Stimulated activated naive CD4-positive, alpha-beta T cell treated with Interleukin-2 at 50 U/mL for 16 hours (primary cell): ENCODE measurements at regions not wholly inside any gene's neighbourhood (a gene's known extent, or its start where the extent isn't known, plus 50 kb on each side); places are given as distances from the start of the nearest gene placed in this dataset.

Source experiments
- DNase-seq: peaks from one replicate; lab custom pipeline; 2025; lab: John Stamatoyannopoulos, UW

DNA sequence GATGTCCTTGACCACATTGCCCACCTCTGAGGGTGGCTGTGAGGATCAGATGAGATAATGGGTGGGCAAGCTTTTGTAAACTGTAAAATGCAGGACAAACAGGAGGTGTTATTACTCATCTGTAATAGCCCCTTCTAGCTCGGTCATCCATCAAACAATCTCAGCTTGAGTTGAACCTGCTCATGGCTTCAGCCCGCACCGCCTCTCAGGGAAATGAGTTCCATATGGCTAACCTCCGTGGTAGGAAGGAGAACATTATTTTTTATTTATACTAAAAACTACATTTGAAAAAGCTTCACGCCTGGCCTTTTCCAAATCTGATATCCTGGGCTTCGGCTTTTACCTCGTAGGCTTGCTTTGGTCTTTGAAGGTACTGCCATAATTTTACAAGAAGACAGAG lies 116.2 kb upstream of the USP24 start:
- DNase-seq, result no peak

DNA sequence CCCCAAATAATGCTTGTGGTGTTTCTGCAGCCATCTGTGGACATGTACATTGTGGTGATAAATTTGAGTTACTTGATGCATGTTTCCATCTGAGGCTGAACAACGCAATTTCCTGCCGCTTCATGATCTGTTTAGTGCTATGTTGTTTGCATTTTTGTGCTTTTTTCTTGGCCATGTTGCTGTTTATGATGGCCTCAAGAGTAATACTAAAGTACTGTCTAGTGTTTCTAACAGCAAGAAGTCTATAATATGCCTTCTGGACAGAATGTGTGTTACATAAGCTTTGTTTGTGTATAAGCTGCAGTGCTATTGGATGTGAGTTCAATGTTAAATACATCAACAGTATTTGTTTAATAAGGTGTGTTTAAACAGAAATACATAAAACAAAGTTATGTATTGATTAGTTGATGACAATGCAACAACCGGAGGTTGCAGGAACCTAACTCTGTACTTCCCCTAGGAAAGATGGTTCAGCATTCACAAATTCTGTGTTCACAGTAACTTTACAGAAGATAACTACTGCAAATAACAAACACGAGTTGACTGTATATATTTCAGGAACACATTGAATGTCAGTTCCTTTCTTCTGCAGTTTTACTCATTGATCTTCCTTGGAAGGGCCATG lies 114.8 kb upstream of the USP24 start:
- no peak for DNase-seq

DNA sequence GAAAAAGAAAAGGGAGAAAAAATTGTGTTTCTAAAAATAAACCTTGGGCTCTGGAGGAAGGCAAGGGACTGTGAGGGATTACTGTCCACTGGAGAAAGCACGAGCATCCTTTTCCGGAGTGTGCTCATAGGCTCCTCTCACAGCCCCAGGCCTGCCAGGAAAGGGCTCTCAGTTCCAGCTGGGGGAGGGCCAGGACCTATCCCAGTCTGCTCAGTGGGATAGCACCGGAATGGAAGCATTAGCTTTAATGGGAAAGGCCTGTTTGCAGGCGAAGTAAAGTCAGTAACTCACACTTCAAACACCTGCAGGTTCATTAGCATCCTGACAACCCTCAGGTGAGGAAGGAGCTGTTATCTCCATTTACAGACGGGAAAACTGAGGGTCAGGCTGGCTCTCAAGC lies 113.9 kb upstream of the USP24 start:
- DNase-seq, result no peak

DNA sequence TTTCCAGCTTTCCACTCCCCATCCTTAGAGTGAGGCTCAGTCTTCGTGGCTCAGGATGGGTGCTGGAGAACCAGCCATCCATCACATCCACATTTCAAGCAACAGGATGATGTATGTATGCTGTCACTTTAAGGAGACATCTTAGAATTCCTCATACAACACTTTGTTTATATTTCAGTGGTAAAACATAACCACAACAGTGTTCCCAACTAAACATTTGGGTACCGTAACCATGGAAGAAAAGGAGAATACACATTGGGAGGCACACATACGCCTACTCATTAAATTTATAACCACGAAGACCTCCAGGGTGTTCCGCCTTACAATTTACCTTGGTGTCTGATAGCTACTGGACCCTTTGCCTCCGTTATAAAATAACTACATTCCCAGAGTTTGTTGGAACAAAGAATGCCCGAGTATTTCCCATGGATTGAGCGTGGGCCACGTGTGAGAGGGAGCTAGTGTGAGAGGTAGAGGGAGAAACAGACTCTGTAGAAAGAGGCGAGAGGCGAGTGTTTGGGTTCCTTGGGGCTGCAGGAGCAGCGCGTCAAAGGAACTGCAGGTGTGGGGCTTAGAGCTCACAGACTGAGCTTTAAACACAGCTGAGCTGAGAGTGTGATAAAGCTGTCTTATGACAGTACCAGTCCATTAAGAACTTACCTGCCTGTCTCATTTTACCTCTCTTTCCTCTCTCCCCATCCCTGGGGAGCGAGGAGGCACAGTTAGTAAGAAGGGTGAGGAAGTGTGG lies 111.5 kb upstream of the USP24 start:
- no peak for DNase-seq

DNA sequence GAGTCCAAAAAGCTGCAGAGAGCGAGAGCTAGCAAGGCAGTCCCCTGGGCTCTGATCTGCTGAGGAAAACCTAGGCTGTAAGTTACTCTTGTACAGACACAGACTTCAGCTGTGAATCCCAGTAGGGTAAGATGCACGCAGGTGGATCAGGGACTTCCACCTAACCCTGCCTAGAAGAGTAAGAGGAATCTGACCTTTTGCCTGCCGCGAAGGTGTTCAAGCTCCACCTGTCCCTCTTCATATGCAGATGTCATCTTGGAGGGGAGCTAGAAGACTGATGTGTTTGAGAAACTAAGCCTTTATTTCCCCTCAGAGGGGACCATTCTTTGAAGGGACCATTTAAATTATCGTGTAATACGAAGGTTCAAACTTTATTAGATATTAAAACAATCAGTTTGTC lies 108.6 kb upstream of the USP24 start:
- DNase-seq, result no peak

DNA sequence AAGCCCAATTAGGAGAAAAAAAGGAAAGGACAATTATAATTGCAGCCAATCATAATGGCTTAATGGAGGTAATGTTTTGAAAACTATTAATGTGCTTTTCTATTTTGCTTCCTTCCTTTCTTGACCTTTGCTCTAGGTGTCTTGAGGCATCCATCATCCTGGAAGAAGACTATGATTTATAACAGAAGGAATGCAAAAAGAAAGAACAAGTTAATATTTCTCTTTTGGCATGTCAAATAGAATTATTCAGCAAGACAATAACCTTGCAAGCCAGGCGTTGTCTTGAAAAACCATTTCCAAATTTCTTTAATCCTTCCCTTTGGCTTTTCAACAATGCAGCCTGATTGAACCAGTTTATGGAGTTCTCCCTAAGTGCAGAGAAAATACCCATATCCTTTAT lies 107.7 kb upstream of the USP24 start:
- DNase-seq, result no peak

DNA sequence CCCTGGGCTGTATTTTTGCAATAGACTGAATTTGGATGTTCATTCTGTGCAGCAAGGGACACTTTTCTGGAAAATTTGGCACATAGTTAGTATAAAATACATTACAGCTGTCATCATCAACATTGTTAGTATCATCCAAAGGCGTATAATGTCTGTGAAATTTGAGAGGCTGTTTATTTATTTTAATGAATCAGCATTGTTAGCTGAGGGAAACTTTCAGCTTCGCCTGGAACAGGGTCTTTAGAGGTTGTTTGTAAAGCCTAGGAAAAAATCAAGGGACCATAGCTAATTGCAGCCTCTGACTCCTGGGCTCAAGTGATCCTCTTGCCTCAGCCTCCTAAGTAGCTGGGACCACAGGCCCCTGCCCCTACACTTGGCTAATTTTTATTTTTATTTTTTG lies 106.8 kb upstream of the USP24 start:
- DNase-seq, result no peak

DNA sequence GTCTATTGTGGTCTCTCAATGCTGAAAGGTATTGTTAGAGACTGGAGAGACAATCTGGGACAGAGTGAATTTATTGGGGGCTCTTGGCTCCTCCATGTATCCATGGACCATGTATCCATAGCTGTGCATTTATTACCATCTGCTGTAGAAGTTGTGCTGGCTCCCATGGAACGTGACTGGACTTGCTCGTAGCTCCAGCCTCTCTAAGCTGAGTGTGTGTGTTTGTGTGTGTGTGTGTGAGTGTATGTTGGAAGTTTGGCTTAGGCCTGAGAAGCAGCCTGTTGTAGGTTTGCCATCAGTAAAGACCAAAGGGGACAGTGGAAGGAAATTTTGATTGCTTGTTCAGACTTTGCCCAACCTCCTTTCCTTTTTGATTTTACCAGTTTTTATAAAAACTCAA lies 105.7 kb upstream of the USP24 start:
- no peak for DNase-seq

DNA sequence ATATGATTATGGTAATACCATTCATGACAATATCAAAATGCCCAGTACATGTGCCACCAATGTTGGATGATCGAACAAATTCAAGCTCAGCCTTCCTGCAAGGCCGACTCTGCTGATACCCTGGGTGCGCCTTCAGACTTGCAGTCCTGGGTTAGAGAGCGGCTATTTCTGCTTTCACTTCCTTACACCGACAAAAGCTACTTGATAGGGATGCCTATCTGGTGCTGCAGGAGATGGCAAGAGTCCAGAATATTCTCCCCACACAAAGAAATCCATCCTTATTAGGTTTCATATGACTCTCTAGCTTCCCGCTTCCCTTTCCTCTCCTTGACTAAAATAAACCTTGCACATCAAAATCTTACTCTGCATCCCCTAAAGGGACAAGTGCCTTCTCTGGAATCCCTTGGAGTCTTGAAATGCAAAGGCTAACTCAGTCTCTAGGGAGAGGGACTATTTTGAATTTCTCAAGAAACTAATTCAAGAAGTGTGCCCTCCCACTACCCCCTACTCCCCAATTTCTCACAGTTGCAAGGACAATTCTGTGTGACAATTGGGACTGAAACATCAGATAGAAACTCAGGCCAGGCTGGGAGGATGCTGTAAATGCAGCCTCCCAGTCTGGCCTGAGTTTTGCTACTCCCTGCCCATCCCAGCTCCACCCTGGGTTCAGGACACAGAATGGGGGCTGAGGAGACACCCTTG lies 103.1 kb upstream of the USP24 start:
- no peak for DNase-seq

DNA sequence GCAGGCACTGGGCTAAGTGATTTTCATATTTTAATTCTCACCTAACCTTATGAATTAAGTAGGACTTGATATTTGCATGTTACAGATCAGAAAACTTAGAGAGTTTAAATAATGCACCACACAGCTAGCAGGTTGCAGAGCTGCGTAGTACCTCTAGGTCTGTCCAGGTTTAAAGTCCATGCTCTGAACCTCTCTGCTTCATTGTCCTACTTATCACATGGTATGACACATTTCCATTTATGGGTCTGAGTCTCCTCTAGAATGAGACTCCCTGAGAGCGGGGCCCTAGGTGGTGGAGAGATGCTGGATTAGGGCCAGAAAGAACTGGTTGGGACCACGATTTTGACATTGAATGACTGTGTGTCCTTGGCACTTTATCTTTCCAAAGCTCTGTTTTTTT lies 102.5 kb upstream of the USP24 start:
- DNase-seq, result no peak

DNA sequence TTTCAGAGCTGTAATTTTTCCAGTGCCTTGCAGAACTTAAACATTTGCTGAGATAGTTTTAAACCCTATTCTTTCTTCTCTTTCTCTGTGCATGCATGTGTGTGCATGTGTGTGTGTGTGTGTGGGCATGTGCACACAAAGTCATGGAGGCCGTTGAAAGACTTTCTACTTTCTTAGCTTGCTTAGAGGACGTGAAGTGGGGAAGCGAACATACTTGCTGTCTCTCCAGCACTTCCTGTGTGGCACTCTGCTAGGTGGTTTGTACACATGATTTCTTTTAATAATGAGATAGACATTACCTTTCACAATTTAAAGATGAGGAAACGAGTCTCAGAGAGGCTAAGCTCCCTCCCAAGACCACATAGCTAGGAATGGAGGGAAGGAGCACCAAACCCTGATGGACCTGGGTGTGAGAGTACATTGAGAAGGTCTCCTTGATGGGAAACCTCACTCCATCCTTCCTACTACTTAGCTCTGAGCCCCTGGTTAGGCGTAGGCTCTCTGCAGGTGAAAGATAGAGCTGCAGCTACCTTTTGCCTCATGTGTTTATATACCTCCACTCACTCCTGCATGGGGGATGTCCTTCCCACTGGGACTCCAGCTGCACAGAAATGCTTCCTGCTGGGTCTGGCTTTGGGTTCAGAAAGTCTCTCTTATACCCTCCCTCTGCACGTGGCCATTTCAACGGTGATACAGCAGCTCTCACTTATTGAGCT lies 101.9 kb upstream of the USP24 start:
- DNase-seq, result no peak

DNA sequence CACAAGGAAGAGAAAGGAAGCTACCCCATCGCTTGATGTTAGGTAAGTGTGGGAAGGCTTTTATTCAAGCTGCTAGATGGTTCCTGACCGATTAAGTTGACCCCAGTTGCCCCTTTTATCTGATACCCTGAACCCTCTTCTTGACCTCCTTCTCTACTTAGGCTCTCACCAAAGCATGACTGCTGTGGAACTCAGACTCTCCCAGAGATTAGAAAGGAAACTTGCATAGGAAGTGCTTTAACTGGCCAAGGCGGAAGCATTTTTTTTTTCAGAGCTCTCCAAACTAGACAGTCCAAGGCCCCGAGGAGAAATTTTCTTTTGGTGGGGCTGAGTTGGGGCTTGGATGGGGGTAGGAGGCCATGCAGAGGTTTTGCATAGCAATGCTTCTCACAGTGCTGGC lies 101.3 kb upstream of the USP24 start:
- no peak for DNase-seq

DNA sequence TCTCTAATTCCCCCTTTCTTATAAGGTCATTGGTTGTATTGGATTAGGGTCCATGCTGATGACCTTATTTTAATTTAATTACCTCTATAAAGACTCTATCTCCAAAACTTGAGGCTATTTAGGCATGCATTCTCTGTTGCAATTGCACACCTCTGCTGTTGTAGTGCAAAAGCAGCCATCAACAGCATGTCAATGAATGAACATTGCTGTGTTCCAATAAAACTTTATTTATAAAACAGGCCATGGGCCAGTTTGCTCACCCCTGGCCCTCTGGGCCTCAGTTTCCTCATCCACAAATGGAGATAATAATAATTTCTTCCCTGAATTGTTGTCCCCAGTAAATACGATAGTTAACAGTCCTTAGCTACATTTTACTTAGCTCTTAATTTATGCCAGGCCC lies 100.4 kb upstream of the USP24 start:
- no peak for DNase-seq

DNA sequence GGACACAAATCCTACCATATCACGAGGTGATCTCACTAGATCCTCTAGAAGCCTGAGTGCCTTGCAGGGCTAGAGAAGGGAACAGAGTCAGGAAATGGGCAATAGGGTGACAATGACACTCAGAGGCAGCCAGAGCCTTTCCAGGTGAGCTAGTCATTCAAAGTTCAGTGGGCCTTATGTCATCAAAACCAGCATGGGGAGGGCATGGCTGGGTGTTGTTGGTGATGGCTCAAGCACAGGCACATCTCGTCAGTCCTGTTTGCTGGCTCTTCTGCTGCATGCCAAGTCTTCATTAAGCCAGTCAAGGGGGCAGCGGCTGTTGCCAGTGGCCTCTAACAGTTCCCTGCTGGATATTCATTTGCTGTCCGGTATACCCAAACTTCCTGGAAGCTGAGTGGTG lies 99.6 kb upstream of the USP24 start:
- no peak for DNase-seq

DNA sequence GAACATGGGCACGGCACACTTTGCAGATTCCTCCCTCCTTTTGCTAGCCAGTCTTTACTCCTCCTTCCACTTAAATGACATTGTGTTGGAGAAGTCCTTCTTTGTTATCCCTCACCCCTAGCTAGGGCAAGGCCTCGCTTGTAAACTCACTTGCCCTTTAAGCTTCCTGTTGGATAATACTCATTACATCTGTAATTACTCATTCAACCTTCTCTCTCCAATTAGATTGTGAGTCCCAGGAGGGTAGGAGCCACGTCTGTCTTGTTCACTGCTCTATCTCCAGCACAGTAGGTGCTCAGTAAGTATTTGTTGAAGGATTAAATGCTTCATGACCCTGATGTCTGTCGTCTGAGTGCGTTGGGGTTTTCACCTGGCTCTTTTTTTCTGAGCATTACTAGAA lies 98.7 kb upstream of the USP24 start:
- DNase-seq, result no peak

DNA sequence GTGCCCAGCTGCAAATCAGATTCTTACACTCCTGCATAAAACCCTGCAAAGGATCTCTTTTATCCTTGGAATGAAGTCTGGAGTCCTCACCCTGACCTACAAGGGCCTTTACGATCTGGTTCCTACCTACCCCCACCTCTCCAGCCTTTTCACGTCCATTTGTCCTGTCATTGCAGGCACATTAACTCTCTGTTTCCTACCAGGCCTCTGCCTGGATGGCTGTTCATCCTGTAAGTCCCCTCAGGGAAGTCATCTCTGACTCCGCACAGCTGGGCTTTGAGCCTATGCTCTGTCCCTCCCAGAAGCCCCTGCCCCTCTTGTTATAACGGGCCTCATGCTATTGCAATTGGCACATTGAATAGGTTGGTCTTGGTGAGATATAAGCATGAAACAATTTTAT lies 96.8 kb upstream of the USP24 start:
- no peak for DNase-seq

DNA sequence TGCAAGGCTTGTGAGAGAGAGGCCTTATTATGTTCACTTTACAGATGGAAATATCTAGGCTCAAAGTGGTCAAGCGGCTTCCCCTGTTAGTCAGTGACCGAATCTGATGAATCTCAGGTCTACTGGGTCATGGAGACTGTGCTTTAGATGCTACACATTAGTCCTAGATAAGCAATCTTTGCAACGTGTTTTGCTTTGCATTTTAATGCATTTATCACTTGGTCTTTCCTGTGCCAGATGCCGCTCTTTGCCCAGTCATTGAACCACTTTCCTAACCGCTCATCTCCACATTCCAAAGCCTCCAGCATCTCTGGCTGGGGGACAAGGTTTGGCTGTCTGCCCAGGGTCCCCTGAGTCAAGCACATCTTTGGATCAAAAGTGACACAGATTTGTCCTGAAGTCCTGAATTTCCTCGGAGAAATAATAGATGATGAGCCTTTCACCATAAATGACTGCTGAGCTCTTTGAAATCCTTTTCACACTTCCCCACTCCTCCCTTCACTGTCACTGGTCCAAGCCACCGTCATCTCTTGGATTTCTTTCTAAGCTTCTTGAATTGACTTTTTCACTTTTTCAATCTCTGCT lies 96.0 kb upstream of the USP24 start:
- DNase-seq, result no peak

DNA sequence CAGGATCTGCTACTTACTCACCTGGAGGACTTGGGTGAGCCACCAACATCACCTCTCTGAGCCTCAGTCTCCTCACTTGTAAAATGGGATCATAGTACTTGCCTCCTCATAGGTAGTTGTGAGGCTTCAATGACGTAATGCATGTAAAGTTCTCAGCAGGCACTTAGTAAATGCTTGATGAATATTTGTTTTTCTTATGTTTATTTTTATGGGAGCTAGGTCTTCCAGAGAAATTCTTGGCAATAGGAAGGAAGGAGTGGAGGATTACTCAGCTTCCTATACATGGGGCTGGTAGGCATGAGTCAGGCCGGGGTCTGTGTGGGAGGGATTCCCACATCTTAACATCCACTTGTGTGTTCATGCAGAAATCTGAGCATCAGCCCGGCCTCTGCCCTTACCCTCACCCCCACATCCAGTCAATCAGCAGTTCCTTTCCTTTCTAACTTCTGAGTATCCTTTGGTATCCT lies 95.4 kb upstream of the USP24 start:
- DNase-seq, result no peak

DNA sequence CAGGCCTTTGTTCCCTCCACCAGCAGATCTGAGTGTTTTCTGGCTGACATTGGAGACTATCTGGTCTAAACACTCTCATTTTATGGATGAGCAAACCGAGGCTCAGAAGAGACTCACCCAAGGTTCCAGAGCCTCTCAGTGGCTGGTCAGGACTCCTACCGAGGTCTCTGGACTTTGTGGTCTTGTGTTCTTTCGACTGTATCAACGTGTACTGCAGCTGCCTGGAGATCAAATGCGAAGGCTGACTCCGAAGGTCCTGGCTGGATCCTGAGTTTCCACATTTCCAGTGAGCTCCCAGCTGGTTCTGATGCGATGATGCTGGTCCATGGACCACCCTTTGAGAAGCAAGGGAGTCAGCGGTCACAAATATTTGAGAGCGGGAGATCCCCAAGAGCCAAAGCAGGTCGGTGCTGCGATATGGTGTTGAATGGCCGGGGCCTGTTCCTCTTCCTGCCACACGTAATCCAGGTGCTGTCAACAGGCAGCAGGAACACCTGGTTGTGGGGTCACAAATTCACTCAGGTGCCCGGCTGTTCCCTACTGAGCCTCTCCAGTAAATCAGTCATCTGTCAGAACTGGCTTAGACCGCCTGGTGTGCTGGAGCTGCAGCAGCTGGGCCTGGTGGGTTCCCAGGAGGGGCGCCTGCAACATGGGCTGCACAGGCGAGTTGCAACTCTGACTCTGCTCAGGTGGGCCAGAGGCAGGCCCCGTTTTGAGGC lies 94.8 kb upstream of the USP24 start:
- DNase-seq, result no peak

DNA sequence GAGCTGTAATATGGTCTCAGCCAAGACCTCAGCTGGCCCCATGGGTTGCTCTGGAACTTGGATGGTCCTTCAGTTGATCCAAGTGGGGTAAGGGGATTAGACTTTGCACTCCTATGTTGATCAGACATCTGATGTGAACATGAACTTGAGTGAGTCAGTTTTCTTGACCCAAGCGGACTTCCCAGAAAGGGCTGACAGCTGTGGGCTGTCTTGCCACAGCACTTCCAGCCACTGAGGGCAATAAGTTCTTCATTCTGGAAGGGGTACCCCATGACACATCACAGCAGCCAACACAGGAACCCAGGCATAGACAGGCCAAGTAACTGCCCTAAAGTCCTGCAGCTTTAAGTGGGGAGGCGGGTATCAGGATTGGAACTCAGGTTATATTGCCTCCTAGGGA lies 93.9 kb upstream of the USP24 start:
- no peak for DNase-seq

DNA sequence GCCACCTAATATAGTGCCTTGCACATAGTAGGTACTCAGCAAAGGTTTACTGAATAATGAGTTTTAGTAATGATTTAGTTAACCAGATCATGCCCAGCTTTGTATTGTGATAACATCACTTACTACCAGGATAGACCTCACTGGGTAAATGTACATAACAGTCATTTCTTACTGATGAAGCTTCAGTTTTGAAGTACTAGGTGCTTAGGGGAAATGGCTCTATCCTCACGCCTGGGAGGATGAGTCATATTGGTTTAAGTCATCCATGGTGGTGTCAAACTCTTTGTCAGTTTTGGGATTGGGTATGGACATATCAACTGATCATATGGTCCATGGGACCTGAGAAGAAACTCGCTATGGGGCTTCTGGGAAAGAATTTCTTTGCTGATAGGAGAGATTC lies 90.6 kb upstream of the USP24 start:
- no peak for DNase-seq
